Activated CD4-positive, alpha-beta T cell treated with anti-CD3 and anti-CD28 coated beads, Interleukin-10, Interleukin-2, amounts not matched to agents 100 ng/mL and 50 ng/mL, durations not matched to agents 16 hours and 8 hours (primary cell): ENCODE measurements at regions not wholly inside any gene's neighbourhood (a gene's known extent, or its start where the extent isn't known, plus 50 kb on each side); places are given as distances from the start of the nearest gene placed in this dataset.
"Not testable (repeated sequence)": the region's sequence is repeated elsewhere in the genome, so short reads cannot be mapped to it uniquely, and the experiment has no call there.

Source experiments
- DNase-seq: peaks from one replicate; pipeline ENCODE4 v3.0.0-alpha.2; 2020

DNA sequence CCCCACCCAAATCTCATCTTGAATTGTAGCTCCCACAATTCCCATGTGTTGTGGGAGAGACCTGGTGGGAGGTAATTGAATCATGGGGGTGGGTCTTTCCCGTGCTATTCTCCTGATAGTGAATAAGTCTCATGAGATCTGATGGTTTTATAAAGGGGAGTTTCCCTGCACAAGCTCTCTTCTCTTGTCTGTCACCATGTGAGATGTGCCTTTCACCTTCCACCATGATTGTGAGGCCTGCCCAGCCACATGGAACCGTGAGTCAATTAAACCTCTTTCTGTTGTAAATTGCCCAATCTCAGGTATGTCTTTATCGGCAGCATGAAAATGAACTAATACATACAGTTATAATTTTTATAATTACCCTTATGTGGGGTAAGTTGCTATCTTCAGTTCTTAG is 952.3 kb upstream of the PCDH20 start:
- DNase-seq: not testable (repeated sequence)

DNA sequence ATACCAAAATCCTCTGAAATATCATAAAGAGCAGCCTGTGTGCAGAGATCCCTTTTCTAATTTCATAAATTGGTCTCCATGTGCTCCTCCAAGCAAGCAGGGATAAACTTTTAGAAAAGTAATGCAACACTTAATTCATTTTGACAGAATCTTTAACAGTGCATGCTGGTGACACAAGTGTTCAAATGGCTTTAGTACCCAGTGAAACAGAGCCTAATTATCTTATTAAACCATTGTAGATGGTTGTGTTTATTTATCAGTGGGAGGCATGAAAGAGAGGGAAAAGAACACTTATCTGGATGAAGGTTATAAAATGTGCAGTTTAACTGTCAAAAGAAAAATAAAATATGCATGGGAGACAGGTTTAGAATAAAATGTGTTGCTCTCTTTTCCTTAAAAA is 945.0 kb upstream of the PCDH20 start:
- no peak for DNase-seq

DNA sequence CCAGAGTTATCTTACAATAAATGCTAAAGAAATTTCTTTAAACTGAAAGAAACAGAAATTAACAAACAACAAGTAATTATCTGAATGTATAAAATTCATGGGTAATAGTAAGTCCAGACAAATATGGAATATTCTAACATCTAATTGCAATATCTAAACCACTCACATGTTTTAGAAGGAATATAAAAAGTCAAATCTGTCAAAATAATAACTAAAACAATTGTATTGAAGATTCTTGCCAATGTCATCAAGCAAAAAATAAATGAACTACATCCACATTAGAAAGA is 942.9 kb upstream of the PCDH20 start:
- DNase-seq: no peak

DNA sequence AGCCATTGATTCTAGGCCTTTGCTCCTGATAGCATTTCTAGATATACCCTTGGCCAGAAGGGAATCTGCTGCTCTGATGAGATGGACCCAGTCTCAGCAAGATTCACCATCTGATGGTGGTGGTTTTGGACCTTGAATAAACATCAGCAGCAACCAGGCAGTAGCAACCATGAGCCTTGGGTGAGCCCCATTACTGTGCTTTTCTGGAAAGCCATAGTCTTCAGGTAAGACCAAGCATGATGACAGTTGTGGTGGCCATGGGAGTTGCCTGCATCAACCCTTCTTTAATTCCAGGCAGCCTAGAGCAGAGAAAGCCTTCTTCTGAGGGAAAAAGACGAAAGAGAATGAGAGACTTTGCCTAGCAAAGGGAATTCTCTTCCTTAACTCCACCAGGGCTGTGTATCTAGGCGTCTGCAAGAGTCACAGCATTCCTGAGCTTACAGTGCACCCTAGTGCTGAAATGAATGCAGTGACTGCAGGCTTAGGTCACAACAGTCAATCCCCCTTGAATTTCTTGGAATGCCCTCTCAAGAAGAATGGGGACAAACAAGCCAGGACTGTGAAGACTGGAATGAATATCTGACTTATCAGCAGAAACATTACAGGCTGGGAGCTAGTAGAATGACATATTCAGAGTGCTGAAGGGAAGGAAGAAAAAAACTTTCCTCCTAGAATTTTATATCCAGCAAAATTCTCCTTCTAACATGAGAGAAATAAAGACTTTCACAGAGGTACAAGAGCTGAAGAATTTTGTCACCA is 942.4 kb upstream of the PCDH20 start:
- DNase-seq: no peak

DNA sequence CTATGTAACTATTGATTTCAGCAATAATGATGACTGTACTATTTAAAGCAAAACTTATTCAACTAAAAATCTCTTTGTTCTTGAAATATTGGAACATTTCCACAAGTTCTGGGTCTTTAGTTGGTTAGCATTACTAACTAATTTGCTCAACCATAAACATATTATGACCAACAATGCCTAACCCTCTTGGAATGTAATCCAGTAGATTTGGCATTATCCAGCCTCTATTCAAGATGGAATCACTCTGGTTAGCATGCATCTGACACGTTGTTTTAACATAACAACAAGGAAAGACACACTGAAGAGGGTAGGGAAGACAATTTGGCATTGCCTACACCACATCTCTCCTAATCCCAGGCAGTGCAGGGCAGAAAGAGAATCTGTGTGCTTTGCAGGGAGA is 941.3 kb upstream of the PCDH20 start:
- DNase-seq: no peak

DNA sequence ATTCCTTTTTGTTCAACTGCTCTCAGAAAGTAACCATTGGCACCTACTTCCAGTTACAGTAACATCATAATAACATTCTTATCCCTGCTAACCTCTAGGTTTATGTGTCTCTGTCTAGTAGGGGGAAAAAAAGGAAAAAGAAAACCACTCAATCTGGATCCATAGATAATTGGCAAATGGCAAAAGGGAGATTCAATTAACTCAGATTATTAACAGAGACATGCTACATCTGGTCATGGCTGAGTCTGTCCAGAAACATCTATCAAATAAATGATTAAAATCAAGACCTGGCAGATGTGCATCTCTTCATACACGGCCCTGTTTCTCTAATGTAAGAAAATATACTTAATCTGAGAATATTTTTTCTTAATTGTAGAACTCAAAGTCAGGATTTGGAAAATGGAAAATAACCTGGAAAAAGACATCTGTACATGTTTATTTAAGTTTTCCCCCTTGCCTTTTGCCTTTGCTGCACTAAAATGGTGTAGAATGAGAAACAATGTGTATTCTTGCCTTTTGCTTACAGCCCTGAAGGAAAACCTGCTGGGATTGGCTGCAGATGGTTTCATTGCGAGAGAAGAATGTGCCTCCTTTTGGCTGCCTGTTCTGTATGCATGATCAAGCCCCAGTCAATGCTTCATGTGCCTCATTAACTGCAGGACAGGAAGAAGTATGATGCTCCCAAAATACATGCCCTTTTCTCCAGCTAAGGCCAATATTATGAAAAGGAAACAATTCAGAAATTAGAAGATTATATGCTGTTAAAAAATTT is 921.6 kb upstream of the PCDH20 start:
- no peak for DNase-seq

DNA sequence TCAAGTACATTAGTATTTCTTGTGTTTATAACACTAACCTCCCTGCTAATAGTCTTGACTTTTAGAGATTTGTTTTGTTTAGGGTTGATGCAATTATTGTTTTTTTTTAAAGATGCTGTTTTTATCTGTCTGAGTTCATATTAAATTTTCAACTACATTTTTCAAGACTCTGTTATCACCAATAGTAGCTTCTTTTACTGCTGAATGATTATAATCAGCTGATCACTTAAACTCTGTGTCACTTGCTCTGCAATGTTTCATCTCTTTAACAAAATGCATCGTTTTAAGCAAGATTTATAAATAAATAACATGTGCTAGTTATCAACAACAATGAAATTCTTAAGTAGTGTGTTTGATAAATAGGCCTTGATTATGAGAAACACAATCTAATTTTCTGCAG is 920.9 kb upstream of the PCDH20 start:
- DNase-seq: no peak

DNA sequence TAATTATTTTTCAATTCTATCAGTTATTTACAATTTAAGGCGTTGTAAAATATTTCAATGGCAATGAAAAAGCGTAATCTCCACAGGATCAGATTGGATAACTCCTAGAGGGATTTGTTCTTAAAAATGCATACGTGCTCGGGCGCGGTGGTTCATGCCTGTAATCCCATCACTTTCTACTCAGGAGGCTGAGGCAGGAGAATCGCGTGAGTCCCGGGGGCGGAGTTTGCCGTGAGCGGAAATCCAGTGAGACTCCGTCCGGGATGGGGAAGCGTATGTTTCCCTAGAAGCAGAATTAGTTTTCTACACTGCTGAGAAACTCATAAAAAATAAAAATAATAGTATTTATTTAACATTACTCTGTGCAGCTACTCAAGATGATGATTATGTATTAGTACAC is 917.8 kb upstream of the PCDH20 start:
- no peak for DNase-seq

DNA sequence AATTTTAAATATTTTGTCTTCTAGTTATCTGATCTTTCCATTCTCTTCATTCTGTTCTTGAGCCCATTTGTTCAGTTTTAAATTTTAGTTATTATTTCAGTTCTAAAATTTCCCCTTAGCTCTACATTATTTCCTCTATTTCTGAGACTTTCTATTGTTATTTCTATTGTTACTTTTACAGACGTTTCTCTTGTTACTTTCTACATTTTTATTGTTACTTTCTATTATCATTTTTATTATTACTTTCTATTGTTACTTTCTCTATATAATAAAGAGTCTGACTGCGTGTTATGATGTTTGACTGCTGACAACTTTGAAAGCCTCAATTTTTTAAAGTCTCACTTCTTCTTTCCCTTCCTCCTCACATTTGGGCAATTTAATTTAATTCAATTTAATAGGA is 915.7 kb upstream of the PCDH20 start:
- DNase-seq: no peak

DNA sequence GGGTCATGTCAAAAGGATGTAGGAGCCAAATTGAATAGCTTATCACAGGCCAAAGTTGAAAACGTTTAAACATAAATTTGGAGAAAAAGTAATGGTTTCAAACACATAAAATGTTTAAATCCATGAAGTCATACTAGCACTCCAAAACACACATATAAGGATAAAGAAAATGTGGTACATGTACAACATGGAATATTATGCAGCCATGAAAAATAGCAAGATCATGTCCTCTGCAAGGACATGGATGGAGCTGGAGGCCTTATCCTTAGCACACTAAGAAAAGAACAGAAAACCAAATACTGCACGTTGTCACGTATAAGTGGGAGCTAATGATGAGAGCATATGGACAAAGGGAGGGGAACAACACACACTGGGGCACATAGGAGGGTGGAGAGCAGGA is 911.7 kb upstream of the PCDH20 start:
- no peak for DNase-seq

DNA sequence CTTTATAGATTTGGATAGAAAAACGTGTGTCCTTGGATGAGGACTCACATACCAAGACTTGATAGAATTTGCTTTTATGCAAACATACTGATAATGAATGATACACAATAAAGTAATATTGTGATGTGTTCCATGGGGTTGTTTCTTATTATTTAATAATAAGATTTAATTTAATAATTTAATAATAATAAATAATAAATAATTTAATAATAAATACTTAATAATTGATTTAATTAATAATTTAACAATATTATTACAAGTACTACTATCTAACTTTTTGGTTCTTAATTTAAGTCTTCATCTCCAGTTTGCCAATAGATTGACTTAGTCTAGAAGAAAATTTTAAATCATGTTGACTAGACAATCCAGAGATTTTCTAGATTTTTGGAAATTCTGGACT is 909.2 kb upstream of the PCDH20 start:
- no peak for DNase-seq

DNA sequence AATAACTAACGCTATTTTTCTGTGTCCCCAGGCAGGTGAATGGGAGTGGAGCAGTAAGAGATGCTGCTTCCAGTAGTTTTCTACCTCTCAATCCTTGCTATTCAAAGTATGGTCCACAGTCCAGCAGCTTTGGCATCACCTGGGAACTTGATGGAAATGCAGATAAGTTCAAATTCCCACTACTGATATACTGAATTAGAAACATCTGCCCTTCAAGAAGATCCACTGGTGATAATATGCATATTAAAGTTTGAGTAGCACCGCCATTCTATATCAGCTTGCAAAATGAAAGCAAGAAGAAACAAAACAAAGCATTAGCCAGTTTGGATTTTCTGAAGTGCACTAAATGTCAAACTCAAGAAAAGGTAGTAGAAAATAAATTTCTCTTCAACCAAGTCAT is 906.2 kb upstream of the PCDH20 start:
- no peak for DNase-seq

DNA sequence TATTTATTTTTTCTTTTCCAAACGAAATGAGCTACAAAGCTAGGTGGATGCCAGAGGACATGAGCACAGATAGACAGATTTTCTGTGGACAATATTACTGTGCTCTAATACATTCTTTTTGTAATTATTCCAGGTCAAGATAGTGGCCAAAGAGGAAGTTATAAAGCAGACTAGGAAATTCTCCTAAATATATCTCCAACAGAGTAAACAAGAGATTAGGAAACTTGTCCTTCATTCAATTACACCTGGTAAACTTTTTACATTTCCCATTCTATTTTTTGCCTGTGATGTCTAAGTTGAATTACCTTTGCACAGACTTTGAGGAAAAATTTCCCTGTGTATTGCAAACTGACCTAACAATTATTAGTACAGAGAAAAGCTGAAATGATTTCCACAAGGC is 905.5 kb upstream of the PCDH20 start:
- no peak for DNase-seq

DNA sequence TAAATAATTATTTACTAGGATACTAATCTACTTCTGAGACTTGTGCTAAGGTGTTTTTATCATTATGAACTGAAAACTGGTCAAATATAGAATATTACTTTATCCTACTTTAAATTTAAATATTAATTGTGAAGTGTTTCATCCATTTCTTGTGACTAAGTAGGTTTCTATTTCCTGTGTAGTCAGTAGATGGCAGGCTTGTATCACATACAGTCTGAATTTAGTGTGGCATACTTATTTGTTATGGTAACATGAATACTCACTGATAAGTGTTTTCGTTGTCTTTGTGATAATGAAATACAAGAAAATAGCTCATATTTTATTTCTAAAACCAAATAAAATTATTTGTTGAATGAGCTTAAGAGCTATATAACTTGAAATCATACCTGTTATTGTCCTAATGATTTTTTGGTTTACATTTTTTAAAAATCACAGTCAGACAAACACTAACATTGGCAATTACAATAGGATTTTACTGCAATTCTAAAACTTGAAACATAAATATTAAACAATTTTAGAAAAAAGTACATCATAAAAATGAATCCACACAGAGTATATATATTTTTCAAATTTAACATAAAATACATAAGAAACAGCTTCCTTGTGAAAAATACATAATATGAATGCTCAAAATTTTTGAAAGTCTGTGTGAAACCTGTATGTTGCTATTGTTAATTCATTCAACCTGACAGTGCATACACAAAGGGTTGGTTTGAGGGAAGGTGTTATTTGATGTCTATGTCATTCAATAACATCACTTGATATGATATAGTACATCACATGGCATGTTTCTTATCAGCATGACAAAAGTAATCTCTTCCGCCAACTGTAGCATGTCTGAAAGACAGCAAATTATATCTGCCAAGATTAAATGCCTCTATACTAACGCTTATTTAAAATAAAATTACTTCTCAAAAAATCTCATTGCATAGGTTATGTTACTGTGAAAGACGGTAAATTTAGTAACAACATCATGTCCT is 904.8 kb upstream of the PCDH20 start:
- DNase-seq: peak; percentile 13

DNA sequence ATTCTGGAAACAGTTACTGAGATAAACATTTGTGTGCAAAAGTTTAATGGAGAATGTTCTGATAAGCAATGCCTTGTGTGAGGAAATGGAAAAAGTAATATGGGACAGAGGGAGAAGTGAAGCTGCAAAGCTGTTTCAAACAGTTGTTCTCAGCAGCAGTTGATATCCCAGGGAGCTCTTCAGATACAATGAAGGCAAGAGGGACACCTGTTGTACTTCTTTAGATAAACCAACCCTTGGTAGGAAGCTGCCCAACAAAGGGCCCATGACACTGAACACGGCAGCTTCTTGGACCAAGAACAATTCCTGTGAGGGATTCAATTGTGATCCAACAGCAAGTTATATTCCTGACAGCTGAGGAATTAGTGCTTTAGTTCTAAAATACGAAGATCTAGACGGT is 894.3 kb upstream of the PCDH20 start:
- DNase-seq: no peak

DNA sequence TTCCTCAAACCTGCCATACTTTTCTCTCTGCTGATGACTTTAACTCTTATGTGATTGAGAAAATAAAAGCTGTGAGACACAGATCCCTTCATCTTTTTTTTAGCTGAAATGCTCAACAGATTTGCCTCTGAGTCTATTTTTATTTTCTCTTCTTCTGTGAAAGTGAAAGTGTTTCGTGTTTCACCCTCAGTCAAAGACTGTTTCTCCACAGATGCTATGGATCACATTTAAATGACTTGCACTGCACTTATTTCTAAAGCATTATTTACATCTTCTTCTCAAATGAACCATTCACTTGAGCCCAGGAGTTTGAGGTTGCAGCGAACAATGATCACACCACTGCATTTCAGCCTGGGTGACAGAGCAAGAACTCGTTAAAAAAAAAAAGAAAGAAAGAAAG is 890.1 kb upstream of the PCDH20 start:
- DNase-seq: no peak

DNA sequence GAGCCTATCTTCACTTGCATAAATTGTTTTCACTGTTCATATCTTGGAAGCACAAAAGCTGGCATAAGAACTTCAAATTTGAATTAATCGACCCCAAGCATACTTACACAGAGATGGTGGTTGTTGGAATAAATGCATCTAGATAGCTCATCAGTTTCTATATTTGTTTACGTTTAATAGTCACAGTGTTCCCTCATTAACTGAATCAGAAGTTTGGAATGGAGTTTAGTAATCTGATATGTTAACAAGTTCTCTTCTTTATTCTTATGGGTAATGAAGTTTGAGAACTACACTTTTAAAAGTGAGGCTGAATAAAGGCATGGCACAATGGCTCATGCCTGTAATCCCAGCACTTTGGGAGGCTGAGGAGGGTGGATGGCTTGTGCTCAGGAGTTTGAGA is 886.7 kb upstream of the PCDH20 start:
- no peak for DNase-seq

DNA sequence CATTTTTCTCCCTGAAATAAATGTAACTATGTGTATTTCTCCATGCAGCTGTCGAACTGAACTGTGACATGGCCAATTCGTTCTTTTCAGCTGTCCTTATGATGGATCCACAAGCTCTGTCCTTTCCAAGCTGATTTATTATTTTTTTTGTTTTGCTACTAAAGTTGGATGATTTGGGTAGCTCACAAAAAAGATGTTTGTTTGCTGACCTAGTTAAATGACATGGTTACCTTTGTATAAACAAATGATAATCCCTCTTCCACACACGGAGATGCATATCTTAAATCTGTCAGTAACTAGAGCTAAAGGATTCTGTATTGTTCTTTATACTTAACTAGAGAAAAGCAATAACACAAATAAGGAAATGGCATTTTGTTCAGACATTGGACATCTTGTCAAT is 884.3 kb upstream of the PCDH20 start:
- DNase-seq: no peak

DNA sequence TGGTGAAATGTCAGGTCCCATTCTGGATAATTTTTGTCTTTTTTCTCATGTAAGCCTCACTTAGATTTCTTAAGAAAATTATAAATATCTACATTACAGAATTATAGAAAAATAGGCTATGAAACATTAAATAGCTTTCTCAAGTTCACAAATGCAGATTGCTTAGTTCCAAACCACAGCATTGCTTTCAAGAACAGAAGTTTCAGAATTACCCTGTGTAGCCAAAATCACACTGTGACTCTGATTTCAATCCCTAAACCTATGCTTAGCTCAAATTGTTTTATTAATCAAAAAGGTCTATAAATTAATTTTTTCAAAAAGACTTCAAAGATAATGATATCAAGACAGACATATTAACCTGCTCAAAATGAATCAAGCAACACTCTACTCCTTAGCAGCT is 881.2 kb upstream of the PCDH20 start:
- DNase-seq: no peak

DNA sequence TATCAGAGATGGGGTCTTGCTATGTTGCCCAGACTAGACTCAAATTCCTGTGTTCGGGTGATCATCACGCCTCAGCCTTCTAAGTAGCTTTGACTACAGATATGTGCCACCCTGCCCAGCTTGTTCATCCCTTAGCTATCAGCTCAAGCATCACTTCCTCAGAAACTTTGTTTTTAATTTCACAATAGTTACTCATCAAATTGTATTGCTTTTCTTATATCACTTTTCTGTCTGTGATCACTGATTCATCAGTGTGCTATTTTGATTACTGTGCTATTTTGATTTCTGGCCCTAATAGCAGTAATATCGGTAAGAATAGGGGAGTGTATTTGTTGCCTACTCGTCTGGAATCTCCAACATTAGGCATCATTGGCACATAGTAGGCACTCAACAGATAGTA is 878.6 kb upstream of the PCDH20 start:
- DNase-seq: no peak

DNA sequence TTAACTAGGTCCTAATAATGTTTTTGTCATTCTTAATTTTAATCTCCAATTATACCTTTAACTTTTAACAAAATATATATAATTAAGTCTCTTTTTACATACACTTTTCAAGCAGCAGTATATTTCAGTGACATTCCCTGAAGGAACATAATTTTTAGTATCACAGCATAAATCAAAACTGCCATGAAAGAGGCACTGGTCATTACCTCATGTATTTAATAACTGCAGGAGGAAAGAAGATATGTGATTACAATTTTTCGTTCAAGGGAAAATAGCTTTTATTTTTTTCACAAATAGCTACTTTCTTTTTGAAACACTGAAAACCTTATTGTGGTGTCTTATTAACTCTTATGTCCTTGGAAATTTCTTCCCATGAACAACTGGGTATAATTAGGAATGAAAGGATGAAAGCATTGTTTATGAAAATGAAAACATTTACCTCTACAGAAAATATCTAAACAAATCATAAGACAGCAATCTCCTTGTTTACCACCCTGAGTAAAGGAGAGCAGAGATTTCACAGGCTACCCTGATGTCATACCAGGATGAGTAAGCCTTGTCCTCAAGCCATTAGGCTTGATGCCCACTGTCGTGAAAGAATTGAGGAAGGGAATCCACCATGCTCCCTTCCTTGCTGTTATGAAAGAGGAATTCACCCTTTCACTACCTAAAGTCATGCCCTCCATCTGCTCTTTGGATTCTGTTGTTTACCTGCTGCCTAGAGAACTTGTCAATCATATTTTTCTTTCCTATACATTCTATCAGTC is 877.2 kb upstream of the PCDH20 start:
- DNase-seq: no peak

DNA sequence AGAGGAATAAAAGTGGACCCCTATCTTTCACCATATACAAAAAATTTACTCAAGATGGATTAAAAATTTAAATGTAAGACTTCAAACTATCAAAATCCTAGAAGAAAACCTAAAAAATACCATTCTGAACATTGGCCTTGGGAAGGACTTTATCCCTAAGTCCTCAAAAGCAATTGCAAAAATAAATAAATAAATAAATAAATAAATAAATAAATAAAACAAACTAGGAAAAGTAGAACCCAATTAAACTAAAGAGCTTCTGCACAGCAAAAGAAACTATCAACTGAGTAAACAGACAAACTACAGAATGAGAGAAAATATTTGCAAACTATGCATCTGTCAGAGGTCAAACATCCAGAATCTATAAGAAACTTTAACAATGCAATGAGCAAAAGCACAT is 874.9 kb upstream of the PCDH20 start:
- no peak for DNase-seq

DNA sequence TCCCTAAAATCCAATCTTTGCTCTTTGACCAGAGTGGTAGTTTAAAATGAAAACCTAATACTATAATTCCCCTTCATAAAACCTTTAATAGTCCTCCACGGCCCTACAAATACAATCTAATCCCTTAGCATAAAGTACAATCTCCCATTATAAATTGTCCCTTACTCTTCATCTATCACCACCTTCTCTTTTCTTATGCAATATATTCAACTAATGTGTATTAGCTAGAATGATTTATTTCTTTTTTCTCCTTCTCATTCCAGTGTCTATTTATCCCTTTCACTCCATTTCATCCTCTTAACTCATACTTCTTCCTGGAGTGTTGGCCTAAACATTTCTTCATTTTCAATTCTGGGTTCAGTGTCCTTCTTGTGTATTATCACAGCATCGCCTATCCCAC is 872.1 kb upstream of the PCDH20 start:
- no peak for DNase-seq
